ENCODE measurements at regions not wholly inside any gene's neighbourhood (a gene's known extent, or its start where the extent isn't known, plus 50 kb on each side); places are given as distances from the start of the nearest gene placed in this dataset.

DNA sequence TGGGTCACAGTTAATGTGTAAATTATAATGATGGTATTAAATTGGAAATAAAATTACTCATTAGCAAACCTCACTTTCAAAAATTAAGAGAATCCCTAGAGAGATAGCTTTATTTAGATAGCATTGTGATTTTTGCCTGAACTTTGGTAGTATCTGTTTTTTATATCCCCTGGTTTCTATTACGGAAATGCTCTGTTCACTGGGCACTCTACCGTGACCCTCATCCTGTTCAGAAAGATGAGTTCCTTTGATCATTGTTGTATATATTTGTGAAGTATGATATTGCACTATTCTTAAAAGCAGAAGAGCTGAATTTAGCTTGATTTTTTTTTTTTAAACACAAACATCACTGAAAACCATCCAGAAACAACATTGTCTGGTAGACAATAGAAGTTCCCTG, 1143.8 kb upstream of the MAP3K7 start:
- TF ChIP-seq, protein P1, sequence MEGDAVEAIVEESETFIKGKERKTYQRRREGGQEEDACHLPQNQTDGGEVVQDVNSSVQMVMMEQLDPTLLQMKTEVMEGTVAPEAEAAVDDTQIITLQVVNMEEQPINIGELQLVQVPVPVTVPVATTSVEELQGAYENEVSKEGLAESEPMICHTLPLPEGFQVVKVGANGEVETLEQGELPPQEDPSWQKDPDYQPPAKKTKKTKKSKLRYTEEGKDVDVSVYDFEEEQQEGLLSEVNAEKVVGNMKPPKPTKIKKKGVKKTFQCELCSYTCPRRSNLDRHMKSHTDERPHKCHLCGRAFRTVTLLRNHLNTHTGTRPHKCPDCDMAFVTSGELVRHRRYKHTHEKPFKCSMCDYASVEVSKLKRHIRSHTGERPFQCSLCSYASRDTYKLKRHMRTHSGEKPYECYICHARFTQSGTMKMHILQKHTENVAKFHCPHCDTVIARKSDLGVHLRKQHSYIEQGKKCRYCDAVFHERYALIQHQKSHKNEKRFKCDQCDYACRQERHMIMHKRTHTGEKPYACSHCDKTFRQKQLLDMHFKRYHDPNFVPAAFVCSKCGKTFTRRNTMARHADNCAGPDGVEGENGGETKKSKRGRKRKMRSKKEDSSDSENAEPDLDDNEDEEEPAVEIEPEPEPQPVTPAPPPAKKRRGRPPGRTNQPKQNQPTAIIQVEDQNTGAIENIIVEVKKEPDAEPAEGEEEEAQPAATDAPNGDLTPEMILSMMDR (conservative IDR thresholded peaks at IDR 0.05): no peak
- no peak for TF ChIP-seq EZH2 (IDR thresholded peaks at IDR 0.05; ENCODE audit: low read depth)
